ENCODE measurements at regions not wholly inside any gene's neighbourhood (a gene's known extent, or its start where the extent isn't known, plus 50 kb on each side); places are given as distances from the start of the nearest gene placed in this dataset.

DNA sequence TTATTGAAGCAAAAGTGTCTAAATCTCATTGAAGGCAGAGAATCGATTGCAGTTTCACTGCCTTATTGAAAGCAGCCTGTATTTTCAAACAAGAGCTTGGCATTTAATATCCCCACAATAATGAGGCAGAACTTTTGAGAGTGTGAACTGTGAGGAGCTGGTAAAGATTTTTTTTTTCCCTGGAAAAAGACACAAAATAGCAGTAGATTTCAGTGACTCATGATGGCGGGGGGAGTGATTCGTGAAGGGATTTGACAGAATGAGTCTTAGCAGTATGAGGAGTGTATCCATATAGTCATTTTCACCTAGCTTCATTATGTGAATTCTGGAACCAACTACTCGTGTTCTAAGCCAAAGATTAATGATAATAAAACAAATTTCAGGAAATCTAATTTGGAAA is 242.9 kb downstream of the ARL6IP6 start:
- TF ChIP-seq, protein P1, sequence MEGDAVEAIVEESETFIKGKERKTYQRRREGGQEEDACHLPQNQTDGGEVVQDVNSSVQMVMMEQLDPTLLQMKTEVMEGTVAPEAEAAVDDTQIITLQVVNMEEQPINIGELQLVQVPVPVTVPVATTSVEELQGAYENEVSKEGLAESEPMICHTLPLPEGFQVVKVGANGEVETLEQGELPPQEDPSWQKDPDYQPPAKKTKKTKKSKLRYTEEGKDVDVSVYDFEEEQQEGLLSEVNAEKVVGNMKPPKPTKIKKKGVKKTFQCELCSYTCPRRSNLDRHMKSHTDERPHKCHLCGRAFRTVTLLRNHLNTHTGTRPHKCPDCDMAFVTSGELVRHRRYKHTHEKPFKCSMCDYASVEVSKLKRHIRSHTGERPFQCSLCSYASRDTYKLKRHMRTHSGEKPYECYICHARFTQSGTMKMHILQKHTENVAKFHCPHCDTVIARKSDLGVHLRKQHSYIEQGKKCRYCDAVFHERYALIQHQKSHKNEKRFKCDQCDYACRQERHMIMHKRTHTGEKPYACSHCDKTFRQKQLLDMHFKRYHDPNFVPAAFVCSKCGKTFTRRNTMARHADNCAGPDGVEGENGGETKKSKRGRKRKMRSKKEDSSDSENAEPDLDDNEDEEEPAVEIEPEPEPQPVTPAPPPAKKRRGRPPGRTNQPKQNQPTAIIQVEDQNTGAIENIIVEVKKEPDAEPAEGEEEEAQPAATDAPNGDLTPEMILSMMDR (IDR thresholded peaks at IDR 0.05): no peak
- TF ChIP-seq, protein P2, sequence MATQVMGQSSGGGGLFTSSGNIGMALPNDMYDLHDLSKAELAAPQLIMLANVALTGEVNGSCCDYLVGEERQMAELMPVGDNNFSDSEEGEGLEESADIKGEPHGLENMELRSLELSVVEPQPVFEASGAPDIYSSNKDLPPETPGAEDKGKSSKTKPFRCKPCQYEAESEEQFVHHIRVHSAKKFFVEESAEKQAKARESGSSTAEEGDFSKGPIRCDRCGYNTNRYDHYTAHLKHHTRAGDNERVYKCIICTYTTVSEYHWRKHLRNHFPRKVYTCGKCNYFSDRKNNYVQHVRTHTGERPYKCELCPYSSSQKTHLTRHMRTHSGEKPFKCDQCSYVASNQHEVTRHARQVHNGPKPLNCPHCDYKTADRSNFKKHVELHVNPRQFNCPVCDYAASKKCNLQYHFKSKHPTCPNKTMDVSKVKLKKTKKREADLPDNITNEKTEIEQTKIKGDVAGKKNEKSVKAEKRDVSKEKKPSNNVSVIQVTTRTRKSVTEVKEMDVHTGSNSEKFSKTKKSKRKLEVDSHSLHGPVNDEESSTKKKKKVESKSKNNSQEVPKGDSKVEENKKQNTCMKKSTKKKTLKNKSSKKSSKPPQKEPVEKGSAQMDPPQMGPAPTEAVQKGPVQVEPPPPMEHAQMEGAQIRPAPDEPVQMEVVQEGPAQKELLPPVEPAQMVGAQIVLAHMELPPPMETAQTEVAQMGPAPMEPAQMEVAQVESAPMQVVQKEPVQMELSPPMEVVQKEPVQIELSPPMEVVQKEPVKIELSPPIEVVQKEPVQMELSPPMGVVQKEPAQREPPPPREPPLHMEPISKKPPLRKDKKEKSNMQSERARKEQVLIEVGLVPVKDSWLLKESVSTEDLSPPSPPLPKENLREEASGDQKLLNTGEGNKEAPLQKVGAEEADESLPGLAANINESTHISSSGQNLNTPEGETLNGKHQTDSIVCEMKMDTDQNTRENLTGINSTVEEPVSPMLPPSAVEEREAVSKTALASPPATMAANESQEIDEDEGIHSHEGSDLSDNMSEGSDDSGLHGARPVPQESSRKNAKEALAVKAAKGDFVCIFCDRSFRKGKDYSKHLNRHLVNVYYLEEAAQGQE (IDR thresholded peaks at IDR 0.05; ENCODE audit: insufficient read depth in 1 of 2, low read depth in 2 of 2, low read length in 1 of 2): no peak
- no peak for TF ChIP-seq POLR2AphosphoS5 (IDR thresholded peaks at IDR 0.05; ENCODE audit: low read depth, low read length)
- no peak for TF ChIP-seq SIN3A (IDR thresholded peaks at IDR 0.05; ENCODE audit: borderline replicate concordance, insufficient read depth, low read depth, low read length)

Data from Panc1 (cell line).